Ovary (tissue), 7 donors: ENCODE measurements at regions not wholly inside any gene's neighbourhood (a gene's known extent, or its start where the extent isn't known, plus 50 kb on each side); places are given as distances from the start of the nearest gene placed in this dataset.

Source experiments
- DNase-seq, 5 donors: peaks; one replicate each; pipeline ENCODE4 v3.0.0-alpha.2; 2019 to 2020
- H3K27ac ChIP-seq, 2 donors: fragments of 200-600 bp; one replicate each; pipeline versions ENCODE4 v1.5.1 to v1.8.0; 2019 to 2022
- H3K27me3 ChIP-seq: fragments of 200-600 bp; one replicate; pipeline ENCODE4 v1.8.0; 2022
- H3K36me3 ChIP-seq: fragments of 200-600 bp; sonication (generic); one replicate; pipeline ENCODE4 v1.5.1; 2019
- H3K4me1 ChIP-seq: one replicate; pipeline ENCODE4 v1.8.1; 2013; ENCODE audit warnings: mild to moderate bottlenecking, moderate library complexity; ENCODE audit not compliant: insufficient read depth
- H3K4me3 ChIP-seq: fragments of 200-600 bp; sonication (generic); one replicate; pipeline ENCODE4 v1.5.1; 2017
- H3K9me3 ChIP-seq, 2 donors: fragments of 200-600 bp in 1 of 2; sonication (generic) in 1 of 2; one replicate each; pipeline versions ENCODE4 v1.5.1 to v1.8.1; 2013 to 2019; ENCODE audit warnings: mild to moderate bottlenecking in 1 of 2, moderate library complexity in 1 of 2
- EP300 ChIP-seq: sonication (generic); formaldehyde crosslinking; IDR thresholded peaks from one replicate; pipeline ENCODE4 v1.6.1; 2017; ENCODE audit warnings: antibody characterized with exemption
- POLR2A ChIP-seq: fragments of 450-650 bp; IDR thresholded peaks from one replicate; pipeline ENCODE4 v1.6.1; 2017; ENCODE audit warnings: antibody characterized with exemption, mild to moderate bottlenecking, moderate library complexity
- WGBS, 3 donors: extraction: QIAGEN DNeasy Blood & Tissue Kit in 1 of 3; methylation state at CpG; one replicate each; pipeline versions ENCODE4 v1.1.5 to v1.1.7; 2013 to 2017; 5-methylcytosine and 5-hydroxymethylcytosine counted together
- intact Hi-C, 4 donors: fragments of 100-400 bp; cut with DNase I; formaldehyde crosslinking; loops; one replicate each; pipeline versions ENCODE4 v1.11.0 to v1.15.1; 2022 to 2023
- TF ChIP-seq, protein P1 (sequence below), 3 donors: fragments of 450-650 bp in 2 of 3; fragments of 200-600 bp in 1 of 3; IDR thresholded peaks; one replicate each; pipeline versions ENCODE4 v1.5.1 to v1.8.0; 2016 to 2022; ENCODE audit warnings: antibody characterized with exemption in 3 of 3, mild to moderate bottlenecking in 1 of 3
- donor health status: DM: no; HTN: no; CAD: no; lungs with moderate emphysema.
- donor health status: DM: no; HTN: no; CAD: no.
- donor health status: Bipolar disorder and iron deficiency.
- donor health status: DM: no; HTN: no; CAD: no.
- donor health status: DM: yes; HTN: yes; CAD: no.

DNA sequence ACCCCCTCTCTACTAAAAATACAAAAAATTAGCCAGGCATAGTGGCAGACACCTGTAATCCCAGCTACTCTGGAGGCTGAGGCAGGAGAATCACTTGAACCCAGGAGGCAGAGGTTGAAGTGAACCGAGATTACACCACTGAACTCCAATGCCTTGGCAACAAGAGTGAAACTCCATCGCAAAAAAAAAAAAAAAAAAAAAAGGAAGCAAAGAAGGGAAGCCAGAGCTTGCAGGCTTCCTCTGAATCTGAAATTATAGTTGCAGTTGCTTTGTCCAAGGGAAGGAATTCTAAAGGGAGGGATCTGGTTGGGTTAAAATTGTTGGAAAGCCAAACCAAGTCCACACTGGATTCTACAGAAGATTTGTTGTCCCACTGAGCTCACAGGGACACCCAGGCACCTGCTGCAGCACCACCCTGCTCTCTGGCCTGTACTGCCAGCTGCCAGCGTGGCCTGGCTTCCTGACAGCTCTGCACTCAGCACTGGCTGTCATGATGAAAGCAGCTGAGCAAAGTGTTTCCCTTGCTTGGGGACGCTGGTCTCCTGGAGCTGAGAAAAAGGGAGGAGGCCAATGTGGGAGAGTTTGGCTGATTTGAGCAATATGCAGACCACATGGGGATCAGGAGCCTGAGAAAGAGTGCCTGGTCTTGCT lies 88.8 kb upstream of the HES1 start:
- no peak for DNase-seq
- TF ChIP-seq, protein P1, sequence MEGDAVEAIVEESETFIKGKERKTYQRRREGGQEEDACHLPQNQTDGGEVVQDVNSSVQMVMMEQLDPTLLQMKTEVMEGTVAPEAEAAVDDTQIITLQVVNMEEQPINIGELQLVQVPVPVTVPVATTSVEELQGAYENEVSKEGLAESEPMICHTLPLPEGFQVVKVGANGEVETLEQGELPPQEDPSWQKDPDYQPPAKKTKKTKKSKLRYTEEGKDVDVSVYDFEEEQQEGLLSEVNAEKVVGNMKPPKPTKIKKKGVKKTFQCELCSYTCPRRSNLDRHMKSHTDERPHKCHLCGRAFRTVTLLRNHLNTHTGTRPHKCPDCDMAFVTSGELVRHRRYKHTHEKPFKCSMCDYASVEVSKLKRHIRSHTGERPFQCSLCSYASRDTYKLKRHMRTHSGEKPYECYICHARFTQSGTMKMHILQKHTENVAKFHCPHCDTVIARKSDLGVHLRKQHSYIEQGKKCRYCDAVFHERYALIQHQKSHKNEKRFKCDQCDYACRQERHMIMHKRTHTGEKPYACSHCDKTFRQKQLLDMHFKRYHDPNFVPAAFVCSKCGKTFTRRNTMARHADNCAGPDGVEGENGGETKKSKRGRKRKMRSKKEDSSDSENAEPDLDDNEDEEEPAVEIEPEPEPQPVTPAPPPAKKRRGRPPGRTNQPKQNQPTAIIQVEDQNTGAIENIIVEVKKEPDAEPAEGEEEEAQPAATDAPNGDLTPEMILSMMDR (IDR thresholded peaks at IDR 0.05) = no peak
- no peak for TF ChIP-seq EP300
- TF ChIP-seq POLR2A = no peak
- no peaks in the 10 kb centered on the region for H3K4me1 ChIP-seq
- no peak overlapping the region for H3K27ac ChIP-seq
- H3K27me3 ChIP-seq = no peaks in the 10 kb centered on the region
- WGBS, 3 donors = 62 to 90% (median 73%) methylated on average over 4 of the region's 4 CpGs
- intact Hi-C loops = no loop called here
- no peaks in the 10 kb centered on the region for H3K36me3 ChIP-seq
- no peak overlapping the region for H3K4me3 ChIP-seq
- peaks cover 0 to 5% of the 10 kb centered on the region in 2 donors for H3K9me3 ChIP-seq

DNA sequence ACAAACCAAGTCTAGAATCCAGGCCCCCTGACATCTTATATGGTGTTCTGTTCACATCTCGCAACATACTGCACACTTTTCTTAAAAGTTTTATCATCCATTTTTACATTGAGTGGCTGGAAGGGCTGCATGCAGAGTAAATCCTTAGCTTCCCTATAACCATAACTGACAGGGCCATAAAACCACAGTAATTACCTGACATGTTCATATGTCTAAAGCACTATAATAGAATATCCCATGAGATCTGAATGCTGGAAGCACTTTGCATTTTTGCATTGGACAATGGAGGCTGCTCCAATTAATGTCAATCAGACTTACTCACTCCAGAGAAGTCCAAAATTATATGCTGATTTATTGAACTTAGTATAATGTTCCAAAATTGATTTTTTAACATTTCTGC lies 86.6 kb upstream of the HES1 start:
- 97 to 100% (median 98%) methylated on average over 1 of the region's 1 CpG for WGBS, 3 donors
- TF ChIP-seq EP300 (no peak), POLR2A (no peak)
- TF ChIP-seq, protein P1 (IDR thresholded peaks at IDR 0.05) = no peak
- Histone ChIP-seq H3K4me3 (no peak overlapping the region), H3K27ac (no peak overlapping the region), H3K4me1 (no peaks in the 10 kb centered on the region), H3K27me3 (no peaks in the 10 kb centered on the region), H3K9me3 (peaks cover 0 to 5% of the 10 kb centered on the region in 2 donors), H3K36me3 (no peaks in the 10 kb centered on the region)
- DNase-seq = no peak
- intact Hi-C loops = no loop called here

DNA sequence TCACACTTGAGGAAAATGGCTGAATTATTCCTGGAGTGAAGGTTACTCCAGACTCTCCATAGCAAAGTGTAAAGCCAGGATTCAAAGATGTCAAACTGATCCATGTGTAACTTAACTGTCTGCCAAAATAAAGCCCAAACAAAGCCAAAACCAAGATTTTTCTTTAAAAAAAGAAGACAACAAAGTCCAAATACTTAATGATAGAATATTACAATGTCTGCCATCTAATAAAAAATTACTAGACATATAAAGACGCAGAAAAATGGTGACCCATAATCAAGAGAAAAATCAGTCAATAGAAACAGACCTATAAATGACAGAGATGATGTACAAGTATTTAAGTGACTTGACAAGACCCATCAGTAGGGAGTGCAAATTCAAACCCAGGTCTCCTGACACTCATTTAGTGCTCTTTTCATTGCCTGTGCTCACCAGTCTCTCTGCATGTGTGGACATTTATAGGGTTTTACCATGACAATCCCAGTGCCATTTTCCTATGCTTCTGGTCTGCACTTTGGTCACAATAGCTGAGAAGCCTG lies 85.1 kb upstream of the HES1 start:
- no peak overlapping the region for H3K4me3 ChIP-seq
- intact Hi-C loops = no loop called here
- no peak for DNase-seq
- TF ChIP-seq, protein P1 (IDR thresholded peaks at IDR 0.05) = no peak
- no peak for TF ChIP-seq EP300
- no peak for TF ChIP-seq POLR2A
- WGBS, 3 donors = 96 to 98% (median 97%) methylated on average over 1 of the region's 1 CpG
- no peaks in the 10 kb centered on the region for H3K36me3 ChIP-seq
- H3K27ac ChIP-seq = no peak overlapping the region
- no peaks in the 10 kb centered on the region for H3K4me1 ChIP-seq
- H3K27me3 ChIP-seq = no peaks in the 10 kb centered on the region
- H3K9me3 ChIP-seq = peaks cover 0 to 5% of the 10 kb centered on the region in 2 donors

DNA sequence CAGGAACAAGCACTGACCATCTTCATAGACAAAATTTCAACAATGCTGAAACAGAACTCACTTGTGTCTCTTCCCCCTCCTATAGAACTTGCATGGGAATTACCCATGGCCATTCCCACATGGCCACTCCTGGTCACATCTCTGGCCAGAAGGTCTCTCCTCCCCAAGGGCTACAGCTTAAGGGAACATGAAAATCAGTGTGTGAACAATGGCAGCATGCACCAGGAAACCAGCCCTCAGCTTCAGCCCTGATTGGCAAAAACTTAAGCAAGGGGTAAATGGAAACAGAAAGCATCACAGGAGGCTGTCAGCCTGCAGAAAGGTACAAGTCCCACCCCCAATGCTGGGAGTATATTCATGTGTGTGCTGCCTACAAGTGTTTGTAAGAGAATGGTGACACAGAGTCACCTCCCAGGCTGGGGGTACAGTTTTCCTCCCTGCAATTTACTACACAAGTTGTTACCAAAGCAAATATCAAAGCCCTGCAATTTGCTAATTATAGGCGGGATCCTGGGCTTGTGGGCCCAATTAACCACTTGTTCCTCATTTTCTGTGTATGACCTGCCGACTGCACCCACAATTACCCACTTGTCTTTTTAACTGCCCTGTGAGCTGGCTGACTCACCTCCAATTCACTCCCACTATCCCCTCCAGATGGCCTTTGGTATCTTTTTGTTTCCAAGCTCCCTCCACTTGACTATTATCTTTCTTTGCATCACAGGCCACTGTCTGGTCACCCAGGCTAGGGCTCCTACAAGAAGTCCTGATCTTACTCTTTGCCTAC lies 84.4 kb upstream of the HES1 start:
- H3K27me3 ChIP-seq = no peaks in the 10 kb centered on the region
- WGBS, 3 donors = 84 to 92% (median 86%) methylated on average over 2 of the region's 2 CpGs
- DNase-seq = no peak
- H3K9me3 ChIP-seq = peaks cover 0 to 5% of the 10 kb centered on the region in 2 donors
- H3K4me3 ChIP-seq = no peak overlapping the region
- no peak overlapping the region for H3K27ac ChIP-seq
- no peaks in the 10 kb centered on the region for H3K36me3 ChIP-seq
- TF ChIP-seq POLR2A (no peak), EP300 (no peak)
- TF ChIP-seq, protein P1 (IDR thresholded peaks at IDR 0.05) = no peak
- intact Hi-C loops = no loop called here
- no peaks in the 10 kb centered on the region for H3K4me1 ChIP-seq
